ENCODE measurements at regions not wholly inside any gene's neighbourhood (a gene's known extent, or its start where the extent isn't known, plus 50 kb on each side); places are given as distances from the start of the nearest gene placed in this dataset.
"Not testable (repeated sequence)": the region's sequence is repeated elsewhere in the genome, so short reads cannot be mapped to it uniquely, and the experiment has no call there.

DNA sequence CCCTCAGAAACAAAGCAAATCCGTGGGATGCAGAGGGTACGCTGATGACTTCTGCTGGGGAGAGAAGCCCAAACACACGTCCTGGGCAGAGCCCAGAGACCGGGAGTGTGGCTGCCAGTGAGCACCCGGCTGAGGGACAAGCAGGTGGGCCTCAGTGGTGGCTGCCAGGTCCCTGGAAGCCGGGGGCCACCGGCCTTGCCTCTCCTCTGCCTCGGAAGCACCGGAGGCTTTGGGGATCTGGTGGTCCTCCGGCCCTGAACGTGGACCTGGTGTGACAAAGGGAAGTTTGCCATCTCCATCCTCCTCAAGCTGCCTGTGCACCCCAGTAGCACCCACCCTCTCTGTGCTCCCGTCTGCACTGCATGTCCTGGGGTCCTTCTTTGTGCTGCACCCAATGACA, 94.3 kb downstream of the POTEC start:
- not testable (repeated sequence) for TF ChIP-seq CTCF, POLR2A (IDR thresholded peaks at IDR 0.05)
